Heart left ventricle (tissue), 13 donors: ENCODE measurements at regions not wholly inside any gene's neighbourhood (a gene's known extent, or its start where the extent isn't known, plus 50 kb on each side); places are given as distances from the start of the nearest gene placed in this dataset.

Experiments used
- CTCF ChIP-seq, 12 donors: fragments of 200-600 bp; sonication (generic) in 4 of 12; IDR thresholded peaks; one replicate each; pipeline versions ENCODE4 v1.5.0 to v1.8.0; 2018 to 2022; ENCODE audit warnings: antibody characterized with exemption in 12 of 12, mild to moderate bottlenecking in 5 of 12
- POLR2A ChIP-seq, 2 donors: fragments of 450-650 bp; IDR thresholded peaks; one replicate each; pipeline ENCODE4 v1.6.1; 2017; ENCODE audit warnings: antibody characterized with exemption in 2 of 2, mild to moderate bottlenecking in 2 of 2, moderate library complexity in 2 of 2
- donor health status: ischemic (EF 13 %, LVEDD 7.1; RV severe dilation, severe dysfunction).
- donor health status: DM: no; HTN: yes; CAD: no.
- donor health status: DM: no; HTN: no; CAD: no.
- donor health status: ischemic (EF 25% LVEDD 6.9; RV normal size, moderate dysfunction).
- donor health status: ischemic (EF 25% LVEDD 5.7; RV mildly dilated, moderate dysfunction).
- donor health status: ischemic (EF 35%, LVEDD 5.7; RV mildly dilated, moderate dysfunction).
- donor health status: nonischemic (EF 11% LVEDD 7.7; RV severe dilation, severe dysfunction).
- donor health status: DM: yes; HTN: yes; CAD: no.
- donor health status: PGD.
- donor health status: ischemic (EF 29% LVEDD 5.4; RV normal size, mild dysfunction).
- donor health status: nonischemic (EF 23%, LVEDD 6.1; RV moderate dilation, normal function).

GRCh38 chr2:128626760-128627511 is 308.3 kb upstream of the HS6ST1 start:
- TF ChIP-seq POLR2A (IDR thresholded peaks at IDR 0.05): no peak
- TF ChIP-seq CTCF (IDR thresholded peaks at IDR 0.05): no peak
